Activated CD4-positive, alpha-beta T cell treated with anti-CD3 and anti-CD28 coated beads, Interleukin-2, amount 10 ng/mL, durations not matched to agents 7 days and 5 days (primary cell): ENCODE measurements at regions not wholly inside any gene's neighbourhood (a gene's known extent, or its start where the extent isn't known, plus 50 kb on each side); places are given as distances from the start of the nearest gene placed in this dataset.
"Not testable (repeated sequence)": the region's sequence is repeated elsewhere in the genome, so short reads cannot be mapped to it uniquely, and the experiment has no call there.

ENCODE experiments used
- CTCF ChIA-PET: fragments of 350-600 bp; sonication (Branson Sonifier 250); formaldehyde crosslinking; loops from one replicate; lab custom pipeline; 2021; ENCODE audit warnings: antibody characterized with exemption; lab: Charles Lee
- POLR2A ChIA-PET: fragments of 350-600 bp; sonication (Branson Sonifier 250); formaldehyde crosslinking; loops from one replicate; lab custom pipeline; 2021; ENCODE audit warnings: antibody characterized with exemption; lab: Charles Lee
- DNase-seq: peaks from one replicate; pipeline ENCODE4 v3.0.0-alpha.2; 2020
- H3K27ac Mint-ChIP-seq: one replicate; pipeline ENCODE4 v1.8.0; 2021; ENCODE audit warnings: mild to moderate bottlenecking, moderate library complexity, mixed read lengths
- H3K27me3 Mint-ChIP-seq: one replicate; pipeline ENCODE4 v1.8.0; 2021; ENCODE audit warnings: mixed read lengths
- H3K36me3 Mint-ChIP-seq: one replicate; pipeline ENCODE4 v1.8.0; 2021; ENCODE audit warnings: low read depth, mixed read lengths
- H3K4me1 Mint-ChIP-seq: one replicate; pipeline ENCODE4 v1.8.0; 2021; ENCODE audit warnings: mixed read lengths
- H3K4me3 Mint-ChIP-seq: one replicate; pipeline ENCODE4 v1.8.0; 2021; ENCODE audit warnings: mild to moderate bottlenecking, moderate library complexity, mixed read lengths
- H3K9me3 Mint-ChIP-seq: one replicate; pipeline ENCODE4 v1.8.0; 2021; ENCODE audit warnings: mixed read lengths

GRCh38 chr11:91997226-91997625 is 227.4 kb upstream of the FAT3 start:
- Mint-ChIP-seq H3K27ac (no peak overlapping the region), H3K4me1 (no peaks in the 10 kb centered on the region), H3K27me3 (no peaks in the 10 kb centered on the region), H3K4me3 (no peak overlapping the region), H3K9me3 (no peaks in the 10 kb centered on the region), H3K36me3 (no peaks in the 10 kb centered on the region)
- ChIA-PET POLR2A (no interaction called here), CTCF (no interaction called here)
- no peak for DNase-seq

GRCh38 chr11:91996526-91996925 is 228.1 kb upstream of the FAT3 start:
- DNase-seq, result no peak
- Mint-ChIP-seq H3K4me1 (no peaks in the 10 kb centered on the region), H3K27ac (no peak overlapping the region), H3K27me3 (no peaks in the 10 kb centered on the region), H3K4me3 (no peak overlapping the region), H3K9me3 (no peaks in the 10 kb centered on the region), H3K36me3 (no peaks in the 10 kb centered on the region)
- POLR2A ChIA-PET, result no interaction called here
- CTCF ChIA-PET, result no interaction called here

- H3K27ac Mint-ChIP-seq, H3K27me3 Mint-ChIP-seq, H3K9me3 Mint-ChIP-seq, H3K4me3 Mint-ChIP-seq, H3K36me3 Mint-ChIP-seq, DNase-seq, POLR2A ChIA-PET, H3K4me1 Mint-ChIP-seq: not testable (repeated sequence)
- CTCF ChIA-PET, result interaction anchor here (0.6 kb wide), 1 partner anchor 604 kb away, joined by 4 read pairs; no protein-coding TSS in a partner anchor
Measured at GRCh38 chr11:91988443-91988842, 236.2 kb upstream of the FAT3 start.

GRCh38 chr11:91986218-91986617 is 238.4 kb upstream of the FAT3 start:
- ChIA-PET POLR2A (no interaction called here), CTCF (no interaction called here)
- no peak overlapping the region for H3K27ac Mint-ChIP-seq
- no peak overlapping the region for H3K4me3 Mint-ChIP-seq
- H3K4me1 Mint-ChIP-seq, result no peaks in the 10 kb centered on the region
- H3K27me3 Mint-ChIP-seq, result no peaks in the 10 kb centered on the region
- H3K9me3 Mint-ChIP-seq, result peaks cover 9% of the 10 kb centered on the region
- no peak for DNase-seq
- no peaks in the 10 kb centered on the region for H3K36me3 Mint-ChIP-seq

- H3K4me3 Mint-ChIP-seq, result no peak overlapping the region
- no peak for DNase-seq
- no peaks in the 10 kb centered on the region for H3K27me3 Mint-ChIP-seq
Measured at GRCh38 chr11:91984033-91984584, 240.5 kb upstream of the FAT3 start.

GRCh38 chr11:91981995-91982394 is 242.6 kb upstream of the FAT3 start:
- CTCF ChIA-PET, result no interaction called here
- POLR2A ChIA-PET, result no interaction called here
- Mint-ChIP-seq H3K36me3 (no peaks in the 10 kb centered on the region), H3K4me3 (no peak overlapping the region), H3K9me3 (peaks cover 9% of the 10 kb centered on the region), H3K4me1 (no peaks in the 10 kb centered on the region), H3K27me3 (no peaks in the 10 kb centered on the region), H3K27ac (no peak overlapping the region)
- DNase-seq, result no peak

More at GRCh38 chr11:91984033-91984584, 240.5 kb upstream of the FAT3 start:
- H3K9me3 Mint-ChIP-seq, result peaks cover 9% of the 10 kb centered on the region
- no peaks in the 10 kb centered on the region for H3K36me3 Mint-ChIP-seq
- ChIA-PET POLR2A (no interaction called here), CTCF (no interaction called here)
- H3K4me1 Mint-ChIP-seq, result no peaks in the 10 kb centered on the region
- H3K27ac Mint-ChIP-seq, result no peak overlapping the region

GRCh38 chr11:91979775-91980174 is 244.8 kb upstream of the FAT3 start:
- H3K9me3 Mint-ChIP-seq, result no peaks in the 10 kb centered on the region

GRCh38 chr11:91978747-91979146 is 245.9 kb upstream of the FAT3 start:
- CTCF ChIA-PET, result no interaction called here
- Mint-ChIP-seq H3K36me3 (no peaks in the 10 kb centered on the region), H3K4me1 (no peaks in the 10 kb centered on the region), H3K9me3 (no peaks in the 10 kb centered on the region), H3K4me3 (no peak overlapping the region), H3K27ac (no peak overlapping the region), H3K27me3 (no peaks in the 10 kb centered on the region)
- no peak for DNase-seq
- POLR2A ChIA-PET, result no interaction called here

More at GRCh38 chr11:91979775-91980174, 244.8 kb upstream of the FAT3 start:
- POLR2A ChIA-PET, result no interaction called here
- no peak overlapping the region for H3K27ac Mint-ChIP-seq
- H3K36me3 Mint-ChIP-seq, result no peaks in the 10 kb centered on the region
- no peak overlapping the region for H3K4me3 Mint-ChIP-seq
- H3K4me1 Mint-ChIP-seq, result no peaks in the 10 kb centered on the region
- DNase-seq, result no peak
- H3K27me3 Mint-ChIP-seq, result no peaks in the 10 kb centered on the region
- CTCF ChIA-PET, result no interaction called here

- Mint-ChIP-seq H3K4me3 (no peak overlapping the region), H3K36me3 (no peaks in the 10 kb centered on the region), H3K4me1 (no peaks in the 10 kb centered on the region), H3K27me3 (no peaks in the 10 kb centered on the region), H3K9me3 (no peaks in the 10 kb centered on the region), H3K27ac (no peak overlapping the region)
- no peak for DNase-seq
- ChIA-PET POLR2A (no interaction called here), CTCF (no interaction called here)
Measured at GRCh38 chr11:91972665-91973266, 251.9 kb upstream of the FAT3 start.

GRCh38 chr11:91970624-91971023 is 254.0 kb upstream of the FAT3 start:
- ChIA-PET CTCF (no interaction called here), POLR2A (no interaction called here)
- no peaks in the 10 kb centered on the region for H3K9me3 Mint-ChIP-seq
- H3K4me1 Mint-ChIP-seq, result no peaks in the 10 kb centered on the region
- H3K27ac Mint-ChIP-seq, result no peak overlapping the region
- H3K27me3 Mint-ChIP-seq, result no peaks in the 10 kb centered on the region
- DNase-seq, result no peak
- no peak overlapping the region for H3K4me3 Mint-ChIP-seq
- no peaks in the 10 kb centered on the region for H3K36me3 Mint-ChIP-seq

- H3K4me3 Mint-ChIP-seq, result no peak overlapping the region
- no peaks in the 10 kb centered on the region for H3K9me3 Mint-ChIP-seq
- no peaks in the 10 kb centered on the region for H3K27me3 Mint-ChIP-seq
- no peaks in the 10 kb centered on the region for H3K36me3 Mint-ChIP-seq
- no peaks in the 10 kb centered on the region for H3K4me1 Mint-ChIP-seq
- H3K27ac Mint-ChIP-seq, result no peak overlapping the region
- CTCF ChIA-PET, result no interaction called here
- no peak for DNase-seq
- POLR2A ChIA-PET, result no interaction called here
Measured at GRCh38 chr11:91969486-91969885, 255.1 kb upstream of the FAT3 start.

- POLR2A ChIA-PET, result no interaction called here
- Mint-ChIP-seq H3K27ac (no peak overlapping the region), H3K36me3 (no peaks in the 10 kb centered on the region), H3K27me3 (no peaks in the 10 kb centered on the region), H3K4me1 (no peaks in the 10 kb centered on the region), H3K4me3 (no peak overlapping the region), H3K9me3 (no peaks in the 10 kb centered on the region)
- DNase-seq, result no peak
- CTCF ChIA-PET, result no interaction called here
Measured at GRCh38 chr11:91967691-91968045, 256.9 kb upstream of the FAT3 start.

GRCh38 chr11:91967026-91967690 is 257.5 kb upstream of the FAT3 start:
- Mint-ChIP-seq H3K9me3 (peaks cover under 1% of the 10 kb centered on the region), H3K4me3 (no peak overlapping the region), H3K4me1 (no peaks in the 10 kb centered on the region), H3K36me3 (no peaks in the 10 kb centered on the region), H3K27me3 (no peaks in the 10 kb centered on the region), H3K27ac (no peak overlapping the region)
- ChIA-PET POLR2A (no interaction called here), CTCF (no interaction called here)
- DNase-seq, result no peak

- CTCF ChIA-PET, result no interaction called here
- H3K4me3 Mint-ChIP-seq, result no peak overlapping the region
Measured at GRCh38 chr11:91966368-91966767, 258.2 kb upstream of the FAT3 start.

More at GRCh38 chr11:91966368-91966767, 258.2 kb upstream of the FAT3 start:
- H3K27me3 Mint-ChIP-seq, result no peaks in the 10 kb centered on the region
- no peaks in the 10 kb centered on the region for H3K4me1 Mint-ChIP-seq
- H3K36me3 Mint-ChIP-seq, result no peaks in the 10 kb centered on the region
- no peak overlapping the region for H3K27ac Mint-ChIP-seq
- peaks cover 2% of the 10 kb centered on the region for H3K9me3 Mint-ChIP-seq
- POLR2A ChIA-PET, result no interaction called here
- DNase-seq, result no peak
